ENCODE measurements at regions not wholly inside any gene's neighbourhood (a gene's known extent, or its start where the extent isn't known, plus 50 kb on each side); places are given as distances from the start of the nearest gene placed in this dataset.

GRCh38 chr13:99055281-99055680, 77.4 kb upstream of the DOCK9 start:
- DNase-seq (ENCODE audit: low read depth) = no peak

DNA sequence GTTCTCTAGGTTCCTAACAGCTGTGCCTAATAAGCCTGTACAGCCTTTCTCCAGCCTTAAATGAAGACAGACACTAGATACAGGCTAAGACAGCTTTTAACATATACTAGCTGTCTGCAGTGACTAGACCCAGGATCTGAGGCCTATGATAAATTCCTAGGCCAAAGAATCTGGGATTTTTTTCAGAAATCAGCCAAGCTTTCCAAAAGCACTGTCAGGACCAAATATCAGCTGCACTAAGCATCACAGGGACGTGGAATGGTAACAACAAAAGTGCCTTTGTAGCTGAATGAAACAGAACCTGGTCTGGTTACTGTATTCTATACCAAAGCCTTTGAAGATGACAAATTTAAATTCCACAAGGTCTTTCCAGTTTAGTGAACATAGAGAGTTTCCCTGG, 77.9 kb upstream of the DOCK9 start:
- DNase-seq (ENCODE audit: low read depth) = no peak

GRCh38 chr13:99056381-99057014, 78.6 kb upstream of the DOCK9 start:
- DNase-seq (ENCODE audit: low read depth) = no peak

- no peak for DNase-seq (ENCODE audit: low read depth)
These were observed 79.6 kb upstream of the DOCK9 start for GRCh38 chr13:99057310-99057975.

GRCh38 chr13:99058527-99059495, 80.9 kb upstream of the DOCK9 start:
- DNase-seq (ENCODE audit: low read depth) = no peak

GRCh38 chr13:99059498-99060075, 81.7 kb upstream of the DOCK9 start:
- DNase-seq (ENCODE audit: low read depth) = no peak

- DNase-seq (ENCODE audit: low read depth) = no peak
These were observed 83.5 kb upstream of the DOCK9 start for GRCh38 chr13:99061411-99061810.

- no peak for DNase-seq (ENCODE audit: low read depth)
These were observed 84.7 kb upstream of the DOCK9 start for GRCh38 chr13:99062593-99062992.

GRCh38 chr13:99063178-99063577, 85.3 kb upstream of the DOCK9 start:
- DNase-seq (ENCODE audit: low read depth) = no peak

- no peak for DNase-seq (ENCODE audit: low read depth)
These were observed 86.1 kb upstream of the DOCK9 start for GRCh38 chr13:99063952-99064351.

DNA sequence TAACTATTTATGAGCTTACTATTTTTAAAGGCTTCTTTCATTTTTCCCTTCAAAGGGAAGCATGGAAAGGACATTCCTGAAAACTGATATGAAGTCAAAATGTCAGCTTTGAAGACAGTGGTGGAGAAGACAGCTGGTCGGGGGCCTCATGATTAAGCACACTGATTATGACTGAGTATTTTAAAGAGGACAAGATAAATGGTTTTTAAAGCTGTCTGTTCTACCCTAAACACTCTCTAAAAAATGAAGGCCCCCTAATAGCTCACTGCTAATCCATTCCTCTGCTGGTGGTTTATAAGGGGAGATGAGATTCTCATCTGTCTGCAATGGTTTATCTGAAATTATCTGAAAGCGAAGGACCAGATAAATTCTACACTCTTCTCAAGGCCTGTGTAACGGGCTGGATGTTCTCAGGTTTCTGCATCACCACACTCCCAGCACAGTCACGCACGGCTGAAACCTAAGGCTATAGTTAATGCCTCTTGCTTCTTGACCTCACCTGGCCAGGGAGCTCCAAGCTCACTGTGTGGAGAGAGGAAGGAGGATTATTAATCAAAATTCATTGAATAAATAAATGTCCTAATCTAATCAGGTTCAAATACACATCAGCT, 86.9 kb upstream of the DOCK9 start:
- DNase-seq (ENCODE audit: low read depth) = no peak

DNA sequence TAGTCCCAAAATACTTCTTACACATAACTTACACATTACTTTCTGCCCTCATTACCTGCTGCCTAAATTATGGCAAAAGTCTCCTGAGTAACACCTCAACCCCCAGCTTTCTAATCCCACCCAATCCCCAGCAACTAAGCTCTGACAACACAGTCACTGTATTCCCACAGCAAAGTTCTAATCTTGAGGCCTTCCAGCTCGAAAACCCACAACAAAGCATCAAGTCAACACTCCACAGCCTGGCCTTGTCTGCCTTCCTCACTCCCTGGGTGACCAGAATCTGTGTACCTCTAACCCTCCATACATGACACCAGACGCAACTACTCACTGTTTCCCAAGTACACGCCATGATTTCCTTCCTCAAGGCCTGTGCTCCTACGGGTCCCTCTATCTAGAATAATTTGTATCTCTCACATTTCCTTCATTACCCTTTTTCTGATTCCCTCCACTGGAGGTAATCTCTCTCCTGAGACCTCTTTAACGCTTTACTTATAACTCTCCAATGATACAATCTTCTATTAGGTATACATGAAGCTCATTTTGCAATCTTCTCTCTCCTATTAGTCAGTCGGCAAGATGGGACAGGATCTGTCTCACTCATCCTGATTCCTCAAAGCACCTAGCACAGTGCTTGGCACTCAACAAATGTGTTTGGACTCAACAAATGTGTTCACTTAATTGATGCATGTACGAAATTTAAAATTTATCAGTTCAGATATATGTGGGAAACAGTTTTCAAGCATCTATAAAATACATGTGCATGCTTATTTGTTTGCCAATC, 87.6 kb upstream of the DOCK9 start:
- DNase-seq (ENCODE audit: low read depth) = no peak

DNA sequence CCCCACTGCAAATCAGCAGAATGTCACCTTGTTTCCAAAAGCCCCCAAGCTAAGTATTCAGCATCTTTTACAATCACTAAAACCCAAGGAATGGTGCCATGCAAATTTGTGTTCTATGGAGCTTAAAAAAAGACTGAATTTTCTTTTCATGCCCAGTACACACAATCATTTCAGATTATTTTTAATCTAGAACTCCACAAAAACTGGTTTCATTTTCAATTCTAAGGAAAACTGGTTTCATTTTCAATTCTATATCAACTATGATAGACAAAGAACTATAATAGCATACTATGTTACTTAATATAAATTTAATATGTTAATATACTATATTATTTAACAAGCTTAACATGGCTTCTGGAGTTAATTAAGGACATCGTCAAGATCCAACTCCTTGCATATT, 88.4 kb upstream of the DOCK9 start:
- DNase-seq (ENCODE audit: low read depth) = no peak

DNA sequence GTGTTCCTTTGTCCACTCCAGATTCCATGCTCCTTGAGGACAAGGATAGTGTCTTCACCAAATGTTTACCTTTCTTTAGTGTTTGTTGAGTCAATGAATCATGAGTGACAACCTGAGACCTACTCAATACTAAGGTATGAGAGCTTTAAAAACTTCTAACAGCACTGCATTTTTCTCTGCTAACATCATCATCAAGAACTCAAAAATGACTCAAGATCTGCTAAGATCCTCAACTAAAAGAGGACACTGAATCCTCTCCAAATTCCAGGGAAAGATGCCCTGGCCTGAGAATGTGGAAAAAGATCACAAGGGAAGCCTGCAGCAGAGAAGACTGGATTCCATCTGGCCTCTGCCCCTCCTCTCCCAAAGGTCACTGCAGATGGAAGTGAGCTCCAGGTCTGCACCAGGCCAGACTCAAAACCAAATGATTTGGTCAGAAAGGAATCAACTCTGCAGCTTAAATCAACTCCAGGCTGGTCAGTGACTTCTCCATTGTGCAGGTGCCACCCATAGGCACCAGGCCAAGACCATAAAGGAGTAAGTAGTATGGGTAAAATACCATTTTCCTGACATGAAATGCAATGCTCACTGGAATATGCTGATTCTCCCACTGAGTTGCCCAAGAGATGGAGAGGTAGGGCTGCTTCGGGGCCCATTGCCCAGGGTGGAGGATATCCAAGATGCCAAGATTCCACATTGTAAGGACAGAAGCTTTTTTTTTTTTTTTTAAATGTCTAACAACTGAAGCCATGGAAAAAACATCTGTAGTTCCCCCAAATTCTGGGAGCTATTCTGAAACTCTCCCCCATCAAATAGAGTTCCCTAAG, 89.5 kb upstream of the DOCK9 start:
- no peak for DNase-seq (ENCODE audit: low read depth)

GRCh38 chr13:99071211-99071610, 93.3 kb upstream of the DOCK9 start:
- DNase-seq (ENCODE audit: low read depth) = no peak

GRCh38 chr13:99071666-99072065, 93.8 kb upstream of the DOCK9 start:
- no peak for DNase-seq (ENCODE audit: low read depth)

DNA sequence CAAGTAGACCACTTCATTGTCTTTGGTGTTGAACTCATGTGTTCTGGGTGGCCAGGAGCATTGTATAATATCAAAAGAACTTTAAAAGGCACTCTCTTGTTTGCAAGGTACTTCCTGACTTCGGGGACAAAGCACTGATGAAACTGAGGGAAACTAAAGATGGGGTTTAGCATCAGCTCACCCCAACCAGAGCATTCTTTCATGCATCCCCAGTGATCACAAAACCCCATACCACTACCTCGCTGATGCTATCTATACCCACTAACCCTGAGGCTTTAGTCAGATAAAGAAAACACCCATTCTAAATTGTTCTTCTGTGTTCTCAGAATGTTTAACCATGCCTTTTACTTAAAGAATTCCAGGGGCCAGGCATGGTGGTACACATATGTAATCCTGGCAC, 94.5 kb upstream of the DOCK9 start:
- DNase-seq (ENCODE audit: low read depth) = no peak

DNA sequence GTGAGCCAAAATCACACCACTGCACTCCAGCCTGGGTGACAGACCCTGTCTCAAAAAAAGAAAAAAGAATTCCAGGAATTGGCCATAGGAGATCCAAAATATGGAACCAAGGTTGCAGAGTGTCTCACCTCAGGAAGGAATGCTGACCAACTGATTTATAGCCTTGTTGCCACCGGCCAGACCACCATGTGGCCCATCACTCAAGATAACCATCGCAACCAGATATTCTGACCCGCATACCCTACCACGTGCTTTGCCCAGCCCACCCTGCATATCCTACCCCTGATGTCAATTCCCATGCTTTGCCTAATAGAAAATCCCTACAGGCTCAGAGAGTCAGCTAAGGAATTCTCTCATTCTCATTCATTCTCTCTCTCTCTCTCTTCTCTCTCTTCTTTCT, 95.1 kb upstream of the DOCK9 start:
- DNase-seq (ENCODE audit: low read depth) = no peak

- DNase-seq (ENCODE audit: low read depth) = no peak
These were observed 96.8 kb upstream of the DOCK9 start for GRCh38 chr13:99074693-99075092.
